KMS-11 (cell line): ENCODE measurements at regions not wholly inside any gene's neighbourhood (a gene's known extent, or its start where the extent isn't known, plus 50 kb on each side); places are given as distances from the start of the nearest gene placed in this dataset.

Source experiments
- H2AFZ ChIP-seq: fragments of 200-600 bp; sonication (generic); 2 replicates; pipeline ENCODE4 v1.6.1; 2016; ENCODE audit warnings: antibody characterized with exemption, mixed run types, low read depth
- H3K27ac ChIP-seq: fragments of 200-600 bp; sonication (generic); 2 replicates; pipeline ENCODE4 v1.6.1; 2016; ENCODE audit warnings: mild to moderate bottlenecking, mixed run types
- H3K27me3 ChIP-seq: fragments of 200-600 bp; sonication (generic); 2 replicates; pipeline ENCODE4 v1.6.1; 2017; ENCODE audit warnings: mild to moderate bottlenecking, low read depth, mixed run types, moderate library complexity; ENCODE audit not compliant: insufficient read depth
- H3K36me3 ChIP-seq: fragments of 200-600 bp; sonication (generic); 2 replicates; pipeline ENCODE4 v1.6.1; 2017; ENCODE audit warnings: mild to moderate bottlenecking, mixed run types; ENCODE audit not compliant: insufficient read depth
- H3K4me1 ChIP-seq: fragments of 200-600 bp; sonication (generic); 2 replicates; pipeline ENCODE4 v1.6.1; 2016; ENCODE audit warnings: mild to moderate bottlenecking, low read depth, mixed run types; ENCODE audit not compliant: poor library complexity, severe bottlenecking
- H3K4me2 ChIP-seq: fragments of 200-600 bp; sonication (generic); 2 replicates; pipeline ENCODE4 v1.7.0; 2016; ENCODE audit warnings: mild to moderate bottlenecking, mixed run types
- H3K4me3 ChIP-seq: fragments of 200-600 bp; sonication (generic); IDR thresholded peaks from 2 replicates; pipeline ENCODE4 v1.6.1; 2017; ENCODE audit warnings: low read depth, low read length, mixed read lengths; ENCODE audit not compliant: insufficient read depth
- H3K79me2 ChIP-seq: fragments of 200-600 bp; sonication (generic); 2 replicates; pipeline ENCODE4 v1.6.1; 2016; ENCODE audit warnings: low read depth, mixed run types; ENCODE audit not compliant: insufficient read depth
- H3K9ac ChIP-seq: fragments of 200-600 bp; sonication (generic); 2 replicates; pipeline ENCODE4 v1.6.1; 2016; ENCODE audit warnings: mild to moderate bottlenecking, mixed run types
- H4K20me1 ChIP-seq: fragments of 200-600 bp; sonication (generic); 2 replicates; pipeline ENCODE4 v1.6.1; 2016; ENCODE audit warnings: mild to moderate bottlenecking, mixed run types; ENCODE audit not compliant: insufficient read depth
- TF ChIP-seq, protein P1 (sequence below): fragments of 200-600 bp; sonication (generic); conservative IDR thresholded peaks from 2 replicates; pipeline ENCODE4 v1.6.1; 2017; ENCODE audit warnings: low read depth, mild to moderate bottlenecking, antibody characterized with exemption, low read length, moderate library complexity, mixed read lengths

DNA sequence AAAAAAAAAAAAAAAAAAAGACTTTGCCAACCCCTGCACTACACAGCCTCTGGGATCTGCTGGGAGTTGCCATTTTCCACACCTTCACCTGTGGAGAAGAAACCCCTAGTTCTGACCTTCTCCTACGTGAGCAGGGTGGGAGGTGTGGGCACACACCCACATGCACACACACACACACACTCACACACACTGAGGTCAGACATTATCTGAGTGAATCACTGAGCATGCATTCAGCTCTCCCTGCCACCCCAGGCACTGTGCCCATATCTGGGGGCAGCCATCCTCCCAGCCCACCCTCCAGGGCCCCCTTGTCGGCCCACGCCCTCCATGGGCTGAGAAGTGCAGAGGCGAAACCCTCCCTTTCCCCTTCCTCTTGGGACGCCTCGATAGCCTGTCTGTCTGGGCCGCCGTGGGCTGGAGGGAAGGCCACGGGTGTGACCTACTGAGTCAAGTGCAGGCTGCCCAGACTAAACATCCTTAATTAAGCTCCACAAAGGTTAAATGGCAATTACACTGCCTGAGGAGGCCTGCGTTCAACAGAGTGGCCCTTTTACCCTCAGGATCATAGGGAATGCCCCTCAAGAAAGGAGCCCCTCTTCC lies 143.8 kb downstream of the C16orf95 start:
- Histone ChIP-seq H2AFZ (no peak overlapping the region), H3K79me2 (no peaks in the 10 kb centered on the region), H4K20me1 (no peaks in the 10 kb centered on the region), H3K4me1 (no peaks in the 10 kb centered on the region), H3K4me2 (no peak overlapping the region), H3K27ac (no peak overlapping the region), H3K36me3 (no peaks in the 10 kb centered on the region), H3K4me3 (no peak overlapping the region), H3K9ac (no peak overlapping the region), H3K27me3 (peaks cover 6% of the 10 kb centered on the region)
- TF ChIP-seq, protein P1, sequence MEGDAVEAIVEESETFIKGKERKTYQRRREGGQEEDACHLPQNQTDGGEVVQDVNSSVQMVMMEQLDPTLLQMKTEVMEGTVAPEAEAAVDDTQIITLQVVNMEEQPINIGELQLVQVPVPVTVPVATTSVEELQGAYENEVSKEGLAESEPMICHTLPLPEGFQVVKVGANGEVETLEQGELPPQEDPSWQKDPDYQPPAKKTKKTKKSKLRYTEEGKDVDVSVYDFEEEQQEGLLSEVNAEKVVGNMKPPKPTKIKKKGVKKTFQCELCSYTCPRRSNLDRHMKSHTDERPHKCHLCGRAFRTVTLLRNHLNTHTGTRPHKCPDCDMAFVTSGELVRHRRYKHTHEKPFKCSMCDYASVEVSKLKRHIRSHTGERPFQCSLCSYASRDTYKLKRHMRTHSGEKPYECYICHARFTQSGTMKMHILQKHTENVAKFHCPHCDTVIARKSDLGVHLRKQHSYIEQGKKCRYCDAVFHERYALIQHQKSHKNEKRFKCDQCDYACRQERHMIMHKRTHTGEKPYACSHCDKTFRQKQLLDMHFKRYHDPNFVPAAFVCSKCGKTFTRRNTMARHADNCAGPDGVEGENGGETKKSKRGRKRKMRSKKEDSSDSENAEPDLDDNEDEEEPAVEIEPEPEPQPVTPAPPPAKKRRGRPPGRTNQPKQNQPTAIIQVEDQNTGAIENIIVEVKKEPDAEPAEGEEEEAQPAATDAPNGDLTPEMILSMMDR, result no peak

DNA sequence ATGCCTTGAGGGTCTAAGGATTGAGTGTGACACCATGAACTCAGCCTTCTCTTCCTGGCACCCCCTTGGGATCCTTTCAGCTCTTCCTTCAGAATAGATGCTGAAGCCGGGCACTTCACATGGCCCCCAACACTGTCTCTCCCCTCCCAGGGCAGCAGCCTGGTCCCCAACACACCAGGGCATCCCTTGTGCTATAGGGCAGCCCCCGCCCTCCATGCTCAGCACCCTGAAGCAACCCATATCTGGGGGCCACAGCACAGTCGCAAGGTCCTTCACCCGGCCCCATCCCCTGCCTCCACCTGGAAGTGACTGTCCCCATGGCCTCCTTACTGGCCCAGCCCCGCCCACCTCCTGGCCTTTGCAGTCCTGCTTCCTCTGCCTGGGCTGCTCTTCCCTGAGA lies 143.1 kb downstream of the C16orf95 start:
- Histone ChIP-seq H3K79me2 (no peaks in the 10 kb centered on the region), H3K9ac (no peak overlapping the region), H3K27me3 (peaks cover 6% of the 10 kb centered on the region), H3K27ac (no peak overlapping the region), H3K4me1 (no peaks in the 10 kb centered on the region), H3K36me3 (no peaks in the 10 kb centered on the region), H3K4me2 (no peak overlapping the region), H3K4me3 (no peak overlapping the region), H4K20me1 (no peaks in the 10 kb centered on the region), H2AFZ (no peak overlapping the region)
- TF ChIP-seq, protein P1, result no peak

DNA sequence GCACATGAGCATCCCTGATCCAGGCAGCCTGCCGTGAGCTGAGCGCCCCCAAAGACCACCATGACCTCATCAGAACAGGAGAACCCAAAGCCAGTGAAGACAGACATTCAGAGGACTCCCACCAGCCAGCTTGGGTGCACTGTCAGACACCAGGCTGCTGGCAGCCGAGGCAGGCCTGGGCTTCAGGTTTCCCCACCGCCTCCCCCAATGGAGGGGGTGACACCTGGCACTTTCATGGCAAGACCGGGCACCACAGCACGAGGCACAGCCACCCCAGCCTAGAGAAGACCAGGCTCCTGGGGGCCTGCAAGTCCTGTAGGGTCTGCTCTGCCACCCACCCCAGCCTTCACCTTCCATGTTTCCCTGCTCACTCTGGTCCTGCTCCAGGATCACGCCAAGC lies 140.5 kb downstream of the C16orf95 start:
- H4K20me1 ChIP-seq, result no peaks in the 10 kb centered on the region

DNA sequence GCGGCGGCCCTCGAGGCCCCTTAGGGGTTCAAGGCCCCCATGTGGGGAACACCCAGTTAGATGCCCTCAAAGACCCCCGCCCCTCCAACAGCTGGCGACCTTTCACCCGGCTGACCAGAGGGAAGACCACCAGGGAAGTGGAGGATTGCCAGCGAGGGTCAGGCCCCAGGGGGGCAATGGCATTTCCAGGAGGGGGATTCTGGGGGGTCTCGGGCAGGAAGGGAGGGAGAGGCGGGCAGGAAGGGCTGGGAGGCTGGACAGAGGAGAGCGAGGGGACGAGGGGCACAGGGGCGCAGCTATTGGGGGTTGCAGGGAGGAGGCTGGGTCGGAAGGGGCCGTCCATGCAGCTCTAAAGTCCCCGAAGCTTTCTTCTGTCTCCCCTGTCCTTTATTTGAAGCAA lies 139.5 kb downstream of the C16orf95 start:
- no peaks in the 10 kb centered on the region for H3K4me1 ChIP-seq
- no peak overlapping the region for H3K9ac ChIP-seq
- H3K79me2 ChIP-seq, result no peaks in the 10 kb centered on the region
- no peak overlapping the region for H2AFZ ChIP-seq
- TF ChIP-seq, protein P1, result no peak
- peaks cover 6% of the 10 kb centered on the region for H3K27me3 ChIP-seq
- H3K4me2 ChIP-seq, result no peak overlapping the region
- no peak overlapping the region for H3K4me3 ChIP-seq
- no peaks in the 10 kb centered on the region for H4K20me1 ChIP-seq
- no peaks in the 10 kb centered on the region for H3K36me3 ChIP-seq
- H3K27ac ChIP-seq, result no peak overlapping the region

More for the DNA sequence above, 140.5 kb downstream of the C16orf95 start:
- TF ChIP-seq, protein P1, result no peak
- Histone ChIP-seq H3K9ac (no peak overlapping the region), H3K4me3 (no peak overlapping the region), H3K4me1 (no peaks in the 10 kb centered on the region), H3K36me3 (no peaks in the 10 kb centered on the region), H3K27ac (no peak overlapping the region), H3K4me2 (no peak overlapping the region), H2AFZ (no peak overlapping the region), H3K27me3 (peaks cover 6% of the 10 kb centered on the region), H3K79me2 (no peaks in the 10 kb centered on the region)
